DND-41 (cell line): ENCODE measurements at regions not wholly inside any gene's neighbourhood (a gene's known extent, or its start where the extent isn't known, plus 50 kb on each side); places are given as distances from the start of the nearest gene placed in this dataset.

ENCODE experiments used
- ATAC-seq: fragments of 200-7000 bp; cut with Tn5 transposase; 3 replicates; pipeline ENCODE4 v1.9.1; 2021; ENCODE audit warnings: low read depth; ENCODE audit not compliant: insufficient read depth
- DNase-seq: peaks from one replicate; pipeline ENCODE4 v3.0.0-alpha.2; 2020
- H2AFZ ChIP-seq: 2 replicates; pipeline ENCODE4 v1.6.0; 2012; ENCODE audit warnings: low read depth, low read length
- H3K27ac ChIP-seq: 2 replicates; pipeline ENCODE4 v1.5.1; 2012; ENCODE audit warnings: low read length, inconsistent platforms
- H3K27me3 ChIP-seq: fragments of 200-600 bp; sonication (generic); 2 replicates; pipeline ENCODE4 v1.6.0; 2012; ENCODE audit warnings: low read length, mild to moderate bottlenecking, inconsistent platforms; ENCODE audit not compliant: insufficient read depth, poor library complexity
- H3K36me3 ChIP-seq: 2 replicates; pipeline ENCODE4 v1.5.1; 2012; ENCODE audit warnings: low read length, inconsistent platforms; ENCODE audit not compliant: insufficient read depth
- H3K4me1 ChIP-seq: 2 replicates; pipeline ENCODE4 v1.5.1; 2012; ENCODE audit warnings: mild to moderate bottlenecking, low read length; ENCODE audit not compliant: insufficient read depth
- H3K4me2 ChIP-seq: 2 replicates; pipeline ENCODE4 v1.6.0; 2012; ENCODE audit warnings: mild to moderate bottlenecking, moderate library complexity, low read length, inconsistent platforms; ENCODE audit not compliant: insufficient read depth
- H3K4me3 ChIP-seq, 2 experiments: fragments of 200-600 bp in 1 of 2; shearing (Covaris generic) in 1 of 2; 2 replicates each; pipeline ENCODE4 v1.5.1; 2012 to 2016; ENCODE audit warnings: inconsistent platforms in 2 of 2, low read length in 2 of 2, mild to moderate bottlenecking in 2 of 2, low read depth in 1 of 2, moderate library complexity in 1 of 2
- H3K79me2 ChIP-seq: 2 replicates; pipeline ENCODE4 v1.6.0; 2012; ENCODE audit warnings: low read length, inconsistent platforms; ENCODE audit not compliant: insufficient read depth
- H3K9ac ChIP-seq: 2 replicates; pipeline ENCODE4 v1.6.0; 2012; ENCODE audit warnings: low read depth, mild to moderate bottlenecking, inconsistent platforms, low read length, moderate library complexity
- H3K9me3 ChIP-seq: 2 replicates; pipeline ENCODE4 v1.5.1; 2012; ENCODE audit warnings: low read length, moderate library complexity, mild to moderate bottlenecking, inconsistent platforms; ENCODE audit not compliant: insufficient read depth, severe bottlenecking
- H4K20me1 ChIP-seq: 2 replicates; pipeline ENCODE4 v1.6.0; 2012; ENCODE audit warnings: low read length; ENCODE audit not compliant: insufficient read depth
- EZH2 ChIP-seq: IDR thresholded peaks from 3 replicates; pipeline ENCODE4 v1.6.1; 2012; ENCODE audit warnings: borderline replicate concordance, low read depth, mild to moderate bottlenecking, moderate library complexity, low read length, inconsistent platforms; ENCODE audit not compliant: severe bottlenecking
- TF ChIP-seq, protein P1 (sequence below): IDR thresholded peaks from 2 replicates; pipeline ENCODE4 v1.5.1; 2012; ENCODE audit warnings: borderline replicate concordance, low read length, moderate library complexity, mild to moderate bottlenecking; ENCODE audit not compliant: poor library complexity, severe bottlenecking; ENCODE audit errors: extremely low read depth

DNA sequence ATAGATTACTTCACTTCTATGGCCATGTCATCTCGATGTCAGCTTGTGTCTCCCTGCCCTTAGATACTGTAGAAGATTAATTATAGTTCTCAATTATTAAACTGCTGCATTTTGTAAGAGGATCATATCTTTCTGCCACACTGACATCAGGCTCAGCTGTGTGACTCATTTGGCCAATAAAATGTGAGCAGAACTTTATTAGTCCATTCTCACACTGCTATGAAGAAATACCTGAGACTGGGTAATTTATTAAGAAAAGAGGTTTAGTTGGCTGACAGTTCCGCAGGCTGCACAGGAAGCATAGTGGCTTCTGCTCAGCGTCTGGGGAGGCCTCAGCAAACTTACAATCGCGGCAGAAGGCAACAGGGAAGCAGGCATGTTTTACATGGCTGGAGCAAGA, 290.4 kb downstream of the RAD51AP2 start:
- no peak for DNase-seq
- no peak overlapping the region for H3K4me2 ChIP-seq
- H3K79me2 ChIP-seq: no peaks in the 10 kb centered on the region
- H3K36me3 ChIP-seq: no peaks in the 10 kb centered on the region
- no peak overlapping the region for H2AFZ ChIP-seq
- H3K4me3 ChIP-seq: no peak overlapping the region
- TF ChIP-seq, protein P1, sequence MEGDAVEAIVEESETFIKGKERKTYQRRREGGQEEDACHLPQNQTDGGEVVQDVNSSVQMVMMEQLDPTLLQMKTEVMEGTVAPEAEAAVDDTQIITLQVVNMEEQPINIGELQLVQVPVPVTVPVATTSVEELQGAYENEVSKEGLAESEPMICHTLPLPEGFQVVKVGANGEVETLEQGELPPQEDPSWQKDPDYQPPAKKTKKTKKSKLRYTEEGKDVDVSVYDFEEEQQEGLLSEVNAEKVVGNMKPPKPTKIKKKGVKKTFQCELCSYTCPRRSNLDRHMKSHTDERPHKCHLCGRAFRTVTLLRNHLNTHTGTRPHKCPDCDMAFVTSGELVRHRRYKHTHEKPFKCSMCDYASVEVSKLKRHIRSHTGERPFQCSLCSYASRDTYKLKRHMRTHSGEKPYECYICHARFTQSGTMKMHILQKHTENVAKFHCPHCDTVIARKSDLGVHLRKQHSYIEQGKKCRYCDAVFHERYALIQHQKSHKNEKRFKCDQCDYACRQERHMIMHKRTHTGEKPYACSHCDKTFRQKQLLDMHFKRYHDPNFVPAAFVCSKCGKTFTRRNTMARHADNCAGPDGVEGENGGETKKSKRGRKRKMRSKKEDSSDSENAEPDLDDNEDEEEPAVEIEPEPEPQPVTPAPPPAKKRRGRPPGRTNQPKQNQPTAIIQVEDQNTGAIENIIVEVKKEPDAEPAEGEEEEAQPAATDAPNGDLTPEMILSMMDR: no peak
- no peak for TF ChIP-seq EZH2
- no peak overlapping the region for H3K9ac ChIP-seq
- no peak overlapping the region for H3K27ac ChIP-seq
- H3K4me1 ChIP-seq: no peaks in the 10 kb centered on the region
- no peaks in the 10 kb centered on the region for H4K20me1 ChIP-seq
- H3K27me3 ChIP-seq: no peaks in the 10 kb centered on the region
- no peak for ATAC-seq
- no peaks in the 10 kb centered on the region for H3K9me3 ChIP-seq

DNA sequence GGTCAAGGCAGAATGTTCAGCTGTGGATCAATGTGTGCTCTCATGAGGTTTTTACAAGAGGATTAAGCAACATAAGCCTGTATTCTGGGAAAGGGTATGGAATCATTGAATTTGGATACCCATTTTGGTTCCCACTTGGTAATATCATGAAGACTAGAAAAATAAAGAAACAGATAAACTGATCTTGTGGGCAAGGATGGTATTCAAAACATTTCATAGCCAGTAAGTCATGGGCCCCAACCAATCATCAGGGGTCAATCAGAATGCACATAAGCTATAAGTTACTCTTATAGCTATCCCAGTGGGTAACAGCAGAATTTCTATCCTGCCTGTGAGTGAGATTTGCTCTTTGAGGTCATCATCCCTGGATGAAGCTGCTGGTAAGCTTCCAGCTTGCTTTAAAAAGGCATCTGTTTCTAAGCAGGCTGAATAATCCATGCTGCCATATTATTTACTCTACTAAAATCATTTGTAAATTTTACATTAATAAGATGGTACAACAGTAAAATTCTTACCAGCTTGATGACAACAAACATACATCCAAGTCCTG, 291.2 kb downstream of the RAD51AP2 start:
- TF ChIP-seq, protein P1: no peak
- no peak for TF ChIP-seq EZH2

DNA sequence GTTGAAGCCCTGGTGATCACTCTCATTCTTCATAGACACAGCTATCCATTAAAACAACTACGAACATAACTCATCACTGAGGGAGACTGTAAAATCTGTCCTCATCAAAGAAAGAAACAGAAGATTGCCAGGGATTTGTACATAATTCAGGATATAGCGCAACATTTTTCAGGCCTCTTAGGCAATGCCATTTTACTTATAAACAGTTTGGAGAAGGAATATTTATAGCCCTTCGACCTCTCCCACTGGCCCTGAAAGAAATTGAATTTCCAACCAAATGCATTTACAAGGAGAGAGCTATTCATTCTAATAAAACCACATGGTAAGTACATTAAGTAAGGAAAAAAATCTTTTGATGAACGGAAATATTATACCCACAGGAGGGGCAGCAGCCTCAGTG, 295.0 kb downstream of the RAD51AP2 start:
- Histone ChIP-seq H3K4me3 (no peak overlapping the region), H3K4me2 (no peak overlapping the region), H3K9me3 (no peaks in the 10 kb centered on the region), H3K9ac (no peak overlapping the region), H3K36me3 (no peaks in the 10 kb centered on the region), H2AFZ (no peak overlapping the region), H4K20me1 (no peaks in the 10 kb centered on the region), H3K27me3 (no peaks in the 10 kb centered on the region), H3K79me2 (no peaks in the 10 kb centered on the region), H3K4me1 (no peaks in the 10 kb centered on the region), H3K27ac (no peak overlapping the region)
- ATAC-seq (no peak), DNase-seq (no peak)
- TF ChIP-seq, protein P1: no peak
- TF ChIP-seq EZH2: no peak

More for the DNA sequence above, 291.2 kb downstream of the RAD51AP2 start:
- H3K4me1 ChIP-seq: no peaks in the 10 kb centered on the region
- no peaks in the 10 kb centered on the region for H3K27me3 ChIP-seq
- H3K9ac ChIP-seq: no peak overlapping the region
- H3K27ac ChIP-seq: no peak overlapping the region
- H3K9me3 ChIP-seq: no peaks in the 10 kb centered on the region
- ATAC-seq (no peak), DNase-seq (no peak)
- no peak overlapping the region for H3K4me2 ChIP-seq
- no peak overlapping the region for H2AFZ ChIP-seq
- no peaks in the 10 kb centered on the region for H3K79me2 ChIP-seq
- no peaks in the 10 kb centered on the region for H4K20me1 ChIP-seq
- no peaks in the 10 kb centered on the region for H3K36me3 ChIP-seq
- H3K4me3 ChIP-seq: no peak overlapping the region

DNA sequence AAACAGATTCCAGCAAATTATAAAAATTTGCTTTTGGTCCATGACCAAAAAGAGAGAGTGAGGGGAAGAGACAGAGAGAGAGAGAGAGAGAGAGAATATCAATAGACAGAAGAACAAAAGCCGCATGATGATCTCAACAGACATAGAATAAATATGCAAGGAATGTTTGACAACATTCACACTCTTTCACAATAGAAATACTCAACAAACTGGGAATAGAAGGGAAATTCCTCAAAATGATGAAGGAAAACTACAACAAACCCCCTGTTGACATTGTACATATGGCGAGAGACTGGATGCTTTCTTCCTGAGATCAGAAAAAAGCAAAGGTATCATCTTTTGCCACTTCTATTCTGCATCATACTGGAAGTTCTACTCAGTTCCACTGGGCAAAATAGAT, 309.7 kb downstream of the RAD51AP2 start:
- H2AFZ ChIP-seq: no peak overlapping the region
- H3K36me3 ChIP-seq: no peaks in the 10 kb centered on the region
- no peak overlapping the region for H3K27ac ChIP-seq
- DNase-seq (no peak), ATAC-seq (no peak)
- TF ChIP-seq, protein P1: no peak
- TF ChIP-seq EZH2: no peak
- H3K9me3 ChIP-seq: no peaks in the 10 kb centered on the region
- H3K4me3 ChIP-seq: no peak overlapping the region
- H3K27me3 ChIP-seq: no peaks in the 10 kb centered on the region
- H3K4me2 ChIP-seq: no peak overlapping the region
- H3K4me1 ChIP-seq: no peaks in the 10 kb centered on the region
- no peak overlapping the region for H3K9ac ChIP-seq
- no peaks in the 10 kb centered on the region for H4K20me1 ChIP-seq
- no peaks in the 10 kb centered on the region for H3K79me2 ChIP-seq
